ENCODE measurements at regions not wholly inside any gene's neighbourhood (a gene's known extent, or its start where the extent isn't known, plus 50 kb on each side); places are given as distances from the start of the nearest gene placed in this dataset.

GRCh38 chr4:14787894-14788293 lies 214.4 kb upstream of the CPEB2 start:
- DNase-seq (ENCODE audit: low read depth): no peak

GRCh38 chr4:14790494-14790893 lies 211.8 kb upstream of the CPEB2 start:
- no peak for DNase-seq (ENCODE audit: low read depth)

GRCh38 chr4:14792702-14793227 lies 209.5 kb upstream of the CPEB2 start:
- DNase-seq (ENCODE audit: low read depth): no peak

GRCh38 chr4:14800977-14801376 lies 201.3 kb upstream of the CPEB2 start:
- no peak for DNase-seq (ENCODE audit: low read depth)

- no peak for DNase-seq (ENCODE audit: low read depth)
These were observed 199.7 kb upstream of the CPEB2 start for GRCh38 chr4:14802596-14802995.

- DNase-seq (ENCODE audit: low read depth): no peak
These were observed 194.4 kb upstream of the CPEB2 start for GRCh38 chr4:14807856-14808255.

- DNase-seq (ENCODE audit: low read depth): no peak
These were observed 193.1 kb upstream of the CPEB2 start for GRCh38 chr4:14809203-14809602.

GRCh38 chr4:14810121-14810520 lies 192.2 kb upstream of the CPEB2 start:
- no peak for DNase-seq (ENCODE audit: low read depth)

- DNase-seq (ENCODE audit: low read depth): no peak
These were observed 191.7 kb upstream of the CPEB2 start for GRCh38 chr4:14810568-14810967.

GRCh38 chr4:14812101-14812500 lies 190.2 kb upstream of the CPEB2 start:
- DNase-seq (ENCODE audit: low read depth): no peak

- no peak for DNase-seq (ENCODE audit: low read depth)
These were observed 185.5 kb upstream of the CPEB2 start for GRCh38 chr4:14816623-14817261.

- no peak for DNase-seq (ENCODE audit: low read depth)
These were observed 178.1 kb upstream of the CPEB2 start for GRCh38 chr4:14824189-14824588.

- DNase-seq (ENCODE audit: low read depth): no peak
These were observed 175.2 kb upstream of the CPEB2 start for GRCh38 chr4:14827111-14827510.

- DNase-seq (ENCODE audit: low read depth): no peak
These were observed 172.5 kb upstream of the CPEB2 start for GRCh38 chr4:14829795-14830194.

- DNase-seq (ENCODE audit: low read depth): no peak
These were observed 170.9 kb upstream of the CPEB2 start for GRCh38 chr4:14831416-14831815.

- no peak for DNase-seq (ENCODE audit: low read depth)
These were observed 169.2 kb upstream of the CPEB2 start for GRCh38 chr4:14833053-14833452.

- DNase-seq (ENCODE audit: low read depth): no peak
These were observed 167.9 kb upstream of the CPEB2 start for GRCh38 chr4:14834382-14834781.

GRCh38 chr4:14835288-14835687 lies 167.0 kb upstream of the CPEB2 start:
- no peak for DNase-seq (ENCODE audit: low read depth)

GRCh38 chr4:14835708-14836425 lies 166.4 kb upstream of the CPEB2 start:
- no peak for DNase-seq (ENCODE audit: low read depth)

GRCh38 chr4:14837860-14838259 lies 164.4 kb upstream of the CPEB2 start:
- DNase-seq (ENCODE audit: low read depth): no peak

GRCh38 chr4:14841801-14842768 lies 160.2 kb upstream of the CPEB2 start:
- no peak for DNase-seq (ENCODE audit: low read depth)

GRCh38 chr4:14842964-14843630 lies 159.2 kb upstream of the CPEB2 start:
- DNase-seq (ENCODE audit: low read depth): no peak
